IMR-90 (cell line): ENCODE measurements at regions not wholly inside any gene's neighbourhood (a gene's known extent, or its start where the extent isn't known, plus 50 kb on each side); places are given as distances from the start of the nearest gene placed in this dataset.

ENCODE experiments used
- ATAC-seq: fragments of 200-7000 bp; cut with Tn5 transposase; 2 replicates; pipeline ENCODE4 v1.9.1; 2020; ENCODE audit warnings: low read depth, mild to moderate bottlenecking, moderate library complexity
- BruUV-seq: library from RNA; stranded (reverse); fragments of 400-500 nt; replicated peaks from 2 replicates; lab custom pipeline; 2021; lab: Mats Ljungman, UMichigan
- CTCF ChIA-PET: fragments of 300-600 bp; formaldehyde crosslinking; extraction: SDS; loops from one replicate; lab custom pipeline; 2021; ENCODE audit warnings: antibody characterized with exemption; lab: Yijun Ruan, JAX
- POLR2A ChIA-PET: fragments of 300-600 bp; sonication (Branson Sonifier 250); formaldehyde crosslinking; loops from one replicate; lab custom pipeline; 2022; ENCODE audit warnings: antibody characterized with exemption; ENCODE audit not compliant: unreplicated experiment; lab: Charles Lee
- DNase-seq: peaks from one replicate; pipeline ENCODE4 v3.0.0; 2013
- H2AFZ ChIP-seq: replicated peaks from 2 replicates; pipeline ENCODE3; 2013; ENCODE audit warnings: low read length, mild to moderate bottlenecking; ENCODE audit not compliant: poor library complexity
- H2AK5ac ChIP-seq: 2 replicates; pipeline ENCODE4 v1.6.1; 2013; ENCODE audit warnings: low read depth, low read length, inconsistent platforms
- H2AK9ac ChIP-seq: replicated peaks from 2 replicates; pipeline ENCODE3; 2013; ENCODE audit warnings: mild to moderate bottlenecking, low read depth, low read length, moderate library complexity; ENCODE audit not compliant: poor library complexity
- H2BK120ac ChIP-seq: 2 replicates; pipeline ENCODE4 v1.6.1; 2013; ENCODE audit warnings: low read depth, low read length, inconsistent platforms
- H2BK15ac ChIP-seq: 3 replicates; pipeline ENCODE4 v1.6.1; 2013; ENCODE audit warnings: low read depth, low read length, inconsistent platforms
- H2BK20ac ChIP-seq: 2 replicates; pipeline ENCODE4 v1.6.1; 2013; ENCODE audit warnings: low read depth, mild to moderate bottlenecking, inconsistent platforms, low read length, moderate library complexity
- H2BK5ac ChIP-seq: 2 replicates; pipeline ENCODE4 v1.6.1; 2013; ENCODE audit warnings: mild to moderate bottlenecking, low read depth, low read length, inconsistent platforms; ENCODE audit not compliant: poor library complexity, severe bottlenecking
- H3K14ac ChIP-seq: replicated peaks from 2 replicates; pipeline ENCODE4 v1.6.1; 2013; ENCODE audit warnings: low read depth, low read length, inconsistent platforms
- H3K18ac ChIP-seq: 2 replicates; pipeline ENCODE4 v1.6.1; 2013; ENCODE audit warnings: low read depth, low read length, control low read depth
- H3K23ac ChIP-seq: 2 replicates; pipeline ENCODE4 v1.6.1; 2013; ENCODE audit warnings: low read depth, low read length, inconsistent platforms
- H3K27ac ChIP-seq: 2 replicates; pipeline ENCODE4 v1.5.1; 2013; ENCODE audit warnings: mild to moderate bottlenecking, control low read depth, low read length; ENCODE audit not compliant: insufficient read depth
- H3K27me3 ChIP-seq: 2 replicates; pipeline ENCODE4 v1.6.1; 2013; ENCODE audit warnings: low read length; ENCODE audit not compliant: control insufficient read depth, insufficient read depth
- H3K36me3 ChIP-seq: 2 replicates; pipeline ENCODE4 v1.6.1; 2013; ENCODE audit warnings: low read length, mixed read lengths; ENCODE audit not compliant: control insufficient read depth, insufficient read depth
- H3K4ac ChIP-seq: 2 replicates; pipeline ENCODE4 v1.6.1; 2013; ENCODE audit warnings: low read depth, low read length, inconsistent platforms
- H3K4me1 ChIP-seq: 2 replicates; pipeline ENCODE4 v1.6.1; 2013; ENCODE audit warnings: low read length, mixed read lengths; ENCODE audit not compliant: control insufficient read depth, insufficient read depth
- H3K4me2 ChIP-seq: 2 replicates; pipeline ENCODE4 v1.6.1; 2013; ENCODE audit warnings: low read depth, mild to moderate bottlenecking, control low read depth, low read length, moderate library complexity
- H3K4me3 ChIP-seq: 2 replicates; pipeline ENCODE4 v1.5.1; 2013; ENCODE audit warnings: low read depth, mild to moderate bottlenecking, control low read depth, low read length, moderate library complexity; ENCODE audit not compliant: insufficient read depth
- H3K56ac ChIP-seq: 2 replicates; pipeline ENCODE4 v1.6.1; 2013; ENCODE audit warnings: low read length, inconsistent platforms; ENCODE audit not compliant: insufficient read depth; ENCODE audit errors: extremely low read depth
- H3K79me1 ChIP-seq, 2 experiments: 2 replicates each; pipeline ENCODE4 v1.6.1; 2013; ENCODE audit warnings: low read length in 2 of 2, inconsistent platforms in 1 of 2, low read depth in 1 of 2
- H3K9ac ChIP-seq: 2 replicates; pipeline ENCODE4 v1.6.1; 2013; ENCODE audit warnings: low read depth, low read length, control low read depth
- H3K9me1 ChIP-seq: 2 replicates; pipeline ENCODE4 v1.6.1; 2013; ENCODE audit warnings: low read length, inconsistent platforms; ENCODE audit not compliant: insufficient read depth
- H3K9me3 ChIP-seq: 2 replicates; pipeline ENCODE4 v1.6.1; 2013; ENCODE audit warnings: low read length; ENCODE audit not compliant: control insufficient read depth, insufficient read depth
- H4K20me1 ChIP-seq: 2 replicates; pipeline ENCODE4 v1.6.1; 2013; ENCODE audit warnings: low read length, inconsistent platforms; ENCODE audit not compliant: insufficient read depth
- H4K5ac ChIP-seq: 2 replicates; pipeline ENCODE4 v1.6.1; 2013; ENCODE audit warnings: mild to moderate bottlenecking, low read depth, low read length, control low read depth
- H4K8ac ChIP-seq, 2 experiments: 2 replicates each; pipeline ENCODE4 v1.6.1; 2013; ENCODE audit warnings: low read depth in 2 of 2, low read length in 2 of 2, control low read depth in 1 of 2, inconsistent platforms in 1 of 2
- H4K91ac ChIP-seq: 2 replicates; pipeline ENCODE4 v1.6.1; 2013; ENCODE audit warnings: low read depth, low read length, inconsistent platforms; ENCODE audit not compliant: insufficient read depth
- BHLHE40 ChIP-seq: fragments of 150-350 bp; IDR thresholded peaks from 2 replicates; pipeline ENCODE4 v1.6.1; 2016; ENCODE audit warnings: mild to moderate bottlenecking, low read depth, low read length
- CEBPB ChIP-seq: IDR thresholded peaks from 2 replicates; pipeline ENCODE4 v1.6.1; 2012; ENCODE audit warnings: low read depth, low read length, improper control_type of control experiment
- CHD1 ChIP-seq: IDR thresholded peaks from 2 replicates; pipeline ENCODE4 v1.6.1; 2012; ENCODE audit warnings: low read depth, low read length, improper control_type of control experiment
- FOS ChIP-seq: fragments of 150-350 bp; IDR thresholded peaks from 2 replicates; pipeline ENCODE4 v1.6.1; 2016; ENCODE audit warnings: low read depth, low read length
- MAFK ChIP-seq: IDR thresholded peaks from 2 replicates; pipeline ENCODE4 v1.6.1; 2012; ENCODE audit warnings: low read depth, low read length, improper control_type of control experiment
- MAZ ChIP-seq: IDR thresholded peaks from 2 replicates; pipeline ENCODE4 v1.6.1; 2012; ENCODE audit warnings: low read depth, mild to moderate bottlenecking, low read length, improper control_type of control experiment, moderate library complexity, borderline replicate concordance
- MXI1 ChIP-seq: IDR thresholded peaks from 2 replicates; pipeline ENCODE4 v1.6.1; 2012; ENCODE audit warnings: low read depth, mild to moderate bottlenecking, low read length, moderate library complexity, borderline replicate concordance
- NFE2L2 ChIP-seq: fragments of 150-350 bp; IDR thresholded peaks from 2 replicates; pipeline ENCODE4 v1.6.1; 2016; ENCODE audit warnings: low read depth, mild to moderate bottlenecking, low read length
- POLR2A ChIP-seq: IDR thresholded peaks from 2 replicates; pipeline ENCODE4 v1.6.1; 2012; ENCODE audit warnings: mild to moderate bottlenecking, low read depth, low read length
- RAD21 ChIP-seq: IDR thresholded peaks from 2 replicates; pipeline ENCODE4 v1.6.1; 2012; ENCODE audit warnings: low read length, improper control_type of control experiment
- RCOR1 ChIP-seq: IDR thresholded peaks from 2 replicates; pipeline ENCODE4 v1.6.1; 2012; ENCODE audit warnings: mild to moderate bottlenecking, low read length, improper control_type of control experiment; ENCODE audit not compliant: insufficient replicate concordance
- RFX5 ChIP-seq: IDR thresholded peaks from 2 replicates; pipeline ENCODE4 v1.8.0; 2012; ENCODE audit warnings: low read depth, mild to moderate bottlenecking, low read length, moderate library complexity
- SMC3 ChIP-seq: fragments of 150-350 bp; IDR thresholded peaks from 2 replicates; pipeline ENCODE4 v1.6.1; 2016; ENCODE audit warnings: low read depth, mild to moderate bottlenecking, antibody characterized with exemption, low read length, moderate library complexity
- WGBS, 2 experiments: methylation state at CpG; one replicate each; pipeline versions ENCODE4 v1.1.5 to v1.1.7; 2013; ENCODE audit warnings: missing lambda C conversion rate in 2 of 2; ENCODE audit not compliant: insufficient read length in 1 of 2; ENCODE audit errors: extremely low coverage in 2 of 2; 5-methylcytosine and 5-hydroxymethylcytosine counted together
- dilution Hi-C: fragments of 300-500 bp; cut with HindIII; formaldehyde crosslinking; loops from one replicate; pipeline ENCODE4 v1.14.3; 2018; ENCODE audit warnings: low sequenced_read_pairs; ENCODE audit not compliant: unreplicated experiment
- in situ Hi-C: fragments of 300-500 bp; cut with MboI; formaldehyde crosslinking; loops from 3 replicates; pipeline ENCODE4 v1.14.3; 2019; ENCODE audit warnings: low sequenced_read_pairs, inconsistent platforms, mixed read lengths
- intact Hi-C: fragments of 100-400 bp; cut with micrococcal nuclease; formaldehyde crosslinking; loops from 2 replicates; pipeline ENCODE4 v1.10.0; 2022
- TF ChIP-seq, protein P1 (sequence below): fragments of 150-350 bp; IDR thresholded peaks from 2 replicates; pipeline ENCODE4 v1.6.1; 2016; ENCODE audit warnings: low read depth, mild to moderate bottlenecking, low read length, moderate library complexity, borderline replicate concordance
- TF ChIP-seq, protein P2 (sequence below): fragments of 150-350 bp; IDR thresholded peaks from 2 replicates; pipeline ENCODE4 v1.6.1; 2017; ENCODE audit warnings: mild to moderate bottlenecking, antibody characterized with exemption, low read length, low read depth
- TF ChIP-seq, protein P3 (sequence below): conservative IDR thresholded peaks from 2 replicates; pipeline ENCODE4 v1.5.1; 2012; ENCODE audit warnings: mild to moderate bottlenecking, low read depth, low read length, improper control_type of control experiment

DNA sequence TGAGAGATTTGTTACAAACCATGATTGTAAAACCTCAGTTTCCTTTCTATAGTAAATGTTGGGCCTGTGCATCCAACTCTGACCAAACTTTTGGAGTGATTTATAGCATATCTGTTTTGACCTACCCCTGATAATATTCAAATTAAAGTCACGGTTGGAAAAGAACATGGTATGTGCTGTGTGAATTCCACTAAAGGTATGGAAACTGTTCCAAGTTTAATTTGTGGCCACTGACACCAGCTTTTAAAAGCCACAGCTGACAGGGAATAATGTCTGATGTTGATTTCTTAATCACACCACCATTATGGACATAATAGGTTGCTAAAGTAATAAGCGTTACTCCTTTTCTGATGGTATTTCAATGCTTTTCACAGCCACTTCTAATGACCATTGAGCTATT is 1215.9 kb downstream of the CDH8 start:
- in situ Hi-C loops: no loop called here
- CTCF ChIA-PET: no interaction called here
- no peak overlapping the region for H4K8ac ChIP-seq

More for the DNA sequence above, 1215.9 kb downstream of the CDH8 start:
- Histone ChIP-seq H2BK20ac (no peak overlapping the region), H4K91ac (no peak overlapping the region), H2BK120ac (no peak overlapping the region), H3K23ac (no peak overlapping the region), H2BK15ac (no peak overlapping the region), H3K14ac (no peak overlapping the region), H3K9ac (no peak overlapping the region), H2AFZ (no peak overlapping the region), H2AK9ac (no peak overlapping the region), H4K20me1 (no peaks in the 10 kb centered on the region), H3K4me2 (no peak overlapping the region), H3K9me3 (peaks cover 3% of the 10 kb centered on the region), H3K56ac (no peak overlapping the region), H3K4me3 (no peak overlapping the region), H3K9me1 (no peaks in the 10 kb centered on the region), H3K4ac (no peak overlapping the region), H2BK5ac (no peak overlapping the region), H3K27ac (no peak overlapping the region), H3K79me1 (no peaks in the 10 kb centered on the region), H4K5ac (no peak overlapping the region), H3K27me3 (no peaks in the 10 kb centered on the region), H3K36me3 (no peaks in the 10 kb centered on the region), H3K4me1 (no peaks in the 10 kb centered on the region), H3K18ac (no peak overlapping the region), H2AK5ac (no peak overlapping the region)
- DNase-seq (no peak), ATAC-seq (no peak)
- dilution Hi-C loops (no loop called here), intact Hi-C loops (no loop called here)
- BruUV-seq: no TSS peak
- TF ChIP-seq SMC3 (no peak), BHLHE40 (no peak), CHD1 (no peak), CEBPB (no peak), FOS (no peak), RAD21 (no peak), NFE2L2 (no peak), MAFK (no peak), RFX5 (no peak), RCOR1 (no peak), POLR2A (no peak), MXI1 (no peak), MAZ (no peak)
- TF ChIP-seq, protein P1, sequence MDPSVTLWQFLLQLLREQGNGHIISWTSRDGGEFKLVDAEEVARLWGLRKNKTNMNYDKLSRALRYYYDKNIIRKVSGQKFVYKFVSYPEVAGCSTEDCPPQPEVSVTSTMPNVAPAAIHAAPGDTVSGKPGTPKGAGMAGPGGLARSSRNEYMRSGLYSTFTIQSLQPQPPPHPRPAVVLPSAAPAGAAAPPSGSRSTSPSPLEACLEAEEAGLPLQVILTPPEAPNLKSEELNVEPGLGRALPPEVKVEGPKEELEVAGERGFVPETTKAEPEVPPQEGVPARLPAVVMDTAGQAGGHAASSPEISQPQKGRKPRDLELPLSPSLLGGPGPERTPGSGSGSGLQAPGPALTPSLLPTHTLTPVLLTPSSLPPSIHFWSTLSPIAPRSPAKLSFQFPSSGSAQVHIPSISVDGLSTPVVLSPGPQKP: no peak
- TF ChIP-seq, protein P2, sequence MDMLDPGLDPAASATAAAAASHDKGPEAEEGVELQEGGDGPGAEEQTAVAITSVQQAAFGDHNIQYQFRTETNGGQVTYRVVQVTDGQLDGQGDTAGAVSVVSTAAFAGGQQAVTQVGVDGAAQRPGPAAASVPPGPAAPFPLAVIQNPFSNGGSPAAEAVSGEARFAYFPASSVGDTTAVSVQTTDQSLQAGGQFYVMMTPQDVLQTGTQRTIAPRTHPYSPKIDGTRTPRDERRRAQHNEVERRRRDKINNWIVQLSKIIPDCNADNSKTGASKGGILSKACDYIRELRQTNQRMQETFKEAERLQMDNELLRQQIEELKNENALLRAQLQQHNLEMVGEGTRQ: no peak
- TF ChIP-seq, protein P3, sequence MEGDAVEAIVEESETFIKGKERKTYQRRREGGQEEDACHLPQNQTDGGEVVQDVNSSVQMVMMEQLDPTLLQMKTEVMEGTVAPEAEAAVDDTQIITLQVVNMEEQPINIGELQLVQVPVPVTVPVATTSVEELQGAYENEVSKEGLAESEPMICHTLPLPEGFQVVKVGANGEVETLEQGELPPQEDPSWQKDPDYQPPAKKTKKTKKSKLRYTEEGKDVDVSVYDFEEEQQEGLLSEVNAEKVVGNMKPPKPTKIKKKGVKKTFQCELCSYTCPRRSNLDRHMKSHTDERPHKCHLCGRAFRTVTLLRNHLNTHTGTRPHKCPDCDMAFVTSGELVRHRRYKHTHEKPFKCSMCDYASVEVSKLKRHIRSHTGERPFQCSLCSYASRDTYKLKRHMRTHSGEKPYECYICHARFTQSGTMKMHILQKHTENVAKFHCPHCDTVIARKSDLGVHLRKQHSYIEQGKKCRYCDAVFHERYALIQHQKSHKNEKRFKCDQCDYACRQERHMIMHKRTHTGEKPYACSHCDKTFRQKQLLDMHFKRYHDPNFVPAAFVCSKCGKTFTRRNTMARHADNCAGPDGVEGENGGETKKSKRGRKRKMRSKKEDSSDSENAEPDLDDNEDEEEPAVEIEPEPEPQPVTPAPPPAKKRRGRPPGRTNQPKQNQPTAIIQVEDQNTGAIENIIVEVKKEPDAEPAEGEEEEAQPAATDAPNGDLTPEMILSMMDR: no peak
- POLR2A ChIA-PET: no interaction called here
- WGBS, 2 experiments: no CpG with 5 or more reads among the region's 2 CpGs
